NCI-H146 (cell line): ENCODE measurements at regions not wholly inside any gene's neighbourhood (a gene's known extent, or its start where the extent isn't known, plus 50 kb on each side); places are given as distances from the start of the nearest gene placed in this dataset.

ENCODE experiments used
- DNase-seq: peaks from one replicate; lab custom pipeline; 2025; lab: John Stamatoyannopoulos, UW

- DNase-seq = no peak
These were observed 222.8 kb upstream of the NUDT4 start for GRCh38 chr12:93154753-93155480.

- DNase-seq = no peak
These were observed 221.5 kb upstream of the NUDT4 start for GRCh38 chr12:93156086-93156716.

DNA sequence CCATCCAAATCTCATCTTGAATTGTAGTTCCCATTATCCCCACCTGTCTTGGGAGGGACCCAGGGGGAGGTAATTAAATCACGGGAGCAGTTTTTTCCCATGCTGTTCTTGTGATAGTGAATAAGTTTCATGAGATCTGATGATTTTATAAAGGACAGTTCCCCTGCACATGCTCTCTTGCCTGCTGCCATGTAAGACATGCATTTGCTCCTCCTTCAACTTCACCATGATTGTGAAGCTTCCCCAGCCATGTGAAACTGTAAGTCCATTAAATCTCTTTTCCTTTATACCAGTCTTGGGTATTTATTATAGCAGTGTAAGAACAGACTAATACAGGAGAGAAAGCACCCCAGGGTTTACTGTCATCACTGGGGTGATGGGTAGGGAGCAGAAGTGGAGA, 220.4 kb upstream of the NUDT4 start:
- no peak for DNase-seq

DNA sequence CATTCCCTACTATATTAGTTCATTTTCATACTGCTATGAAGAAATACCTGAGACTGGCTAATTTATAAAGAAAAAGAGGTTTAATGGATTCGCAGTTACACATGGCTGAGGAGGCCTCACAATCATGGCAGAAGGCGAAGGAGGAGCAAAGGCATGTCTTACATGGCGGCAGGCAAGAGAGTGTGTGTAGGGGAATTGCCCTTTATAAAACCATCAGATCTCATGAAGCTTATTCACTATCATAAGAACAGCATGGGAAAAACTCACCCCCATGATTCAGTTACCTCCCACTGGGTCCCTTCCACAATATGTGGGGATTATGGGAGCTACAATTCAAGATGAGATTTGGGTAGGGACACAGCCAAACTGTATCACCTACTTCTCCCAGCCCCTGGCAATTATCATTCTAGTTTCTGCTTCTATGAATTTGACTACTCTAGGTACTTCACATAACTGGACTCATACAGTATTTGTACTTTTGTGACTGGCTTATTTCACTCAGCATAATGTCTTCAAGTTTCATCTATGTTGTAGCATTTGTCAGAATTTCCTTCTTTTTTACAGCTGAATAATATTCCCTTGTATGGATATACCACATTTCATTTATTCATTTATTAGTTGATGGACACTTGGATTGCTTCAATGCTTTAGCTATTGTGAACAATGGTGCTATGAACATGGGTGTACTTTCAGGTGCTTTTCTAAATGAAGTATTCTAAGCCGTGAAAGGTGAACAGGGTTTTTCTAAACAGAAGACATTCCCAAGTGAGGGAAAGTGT, 219.5 kb upstream of the NUDT4 start:
- DNase-seq = no peak

GRCh38 chr12:93163260-93164036, 214.3 kb upstream of the NUDT4 start:
- DNase-seq = no peak

- DNase-seq = no peak
These were observed 213.4 kb upstream of the NUDT4 start for GRCh38 chr12:93164103-93164880.

- DNase-seq = no peak
These were observed 212.3 kb upstream of the NUDT4 start for GRCh38 chr12:93165384-93165932.

GRCh38 chr12:93166541-93167307, 211.0 kb upstream of the NUDT4 start:
- no peak for DNase-seq

GRCh38 chr12:93167331-93167730, 210.4 kb upstream of the NUDT4 start:
- DNase-seq = no peak

DNA sequence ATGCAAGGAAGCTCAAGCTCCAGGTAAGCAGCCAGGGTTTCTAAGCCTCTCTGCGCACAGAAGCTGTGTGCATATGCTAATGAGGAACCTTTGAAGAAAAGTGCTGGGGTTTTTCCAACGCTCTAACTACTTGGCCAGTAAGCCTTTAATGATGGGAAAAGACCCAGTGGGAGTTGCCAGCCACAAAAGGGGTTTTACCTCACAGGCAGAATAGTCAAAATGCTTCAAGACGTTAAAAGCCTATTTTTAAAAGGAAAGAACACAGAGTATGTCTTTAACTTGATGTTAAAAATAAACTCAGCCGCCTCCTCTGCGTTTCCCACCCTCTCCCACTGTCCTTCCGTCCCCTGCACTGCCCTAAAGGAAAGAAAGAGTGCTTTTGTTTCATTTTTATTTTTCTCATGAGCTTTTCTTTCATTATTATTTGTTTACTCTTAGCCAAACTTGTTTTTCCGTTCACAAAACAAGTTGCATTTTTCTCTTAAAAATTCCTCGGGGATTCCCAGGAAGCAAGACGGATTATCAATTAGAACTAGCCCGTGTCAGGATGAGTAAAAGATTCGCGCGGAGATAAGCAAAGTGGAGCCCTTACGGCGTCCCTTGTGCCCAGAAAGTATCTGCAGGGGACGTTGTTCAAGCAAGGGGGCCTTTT, 209.8 kb upstream of the NUDT4 start:
- DNase-seq = no peak

DNA sequence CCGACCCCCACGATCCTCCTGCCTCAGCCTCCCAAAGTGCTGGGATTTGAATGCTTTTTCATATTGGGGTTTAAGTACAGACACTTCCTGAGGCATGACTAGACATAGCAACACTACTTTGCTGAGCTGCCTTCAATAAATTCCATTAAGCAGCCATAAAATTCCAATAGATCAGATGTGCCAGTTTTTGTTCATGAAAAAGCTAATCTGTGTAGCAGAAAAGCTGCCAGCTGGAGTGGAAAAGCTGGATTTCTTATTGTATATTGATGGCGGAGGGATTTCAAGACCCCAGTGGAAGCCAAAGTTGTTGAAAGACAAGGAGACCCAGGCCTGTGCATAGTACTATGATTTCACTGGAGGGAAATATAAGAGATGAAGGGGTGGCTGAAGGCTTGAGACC, 209.0 kb upstream of the NUDT4 start:
- DNase-seq = no peak

DNA sequence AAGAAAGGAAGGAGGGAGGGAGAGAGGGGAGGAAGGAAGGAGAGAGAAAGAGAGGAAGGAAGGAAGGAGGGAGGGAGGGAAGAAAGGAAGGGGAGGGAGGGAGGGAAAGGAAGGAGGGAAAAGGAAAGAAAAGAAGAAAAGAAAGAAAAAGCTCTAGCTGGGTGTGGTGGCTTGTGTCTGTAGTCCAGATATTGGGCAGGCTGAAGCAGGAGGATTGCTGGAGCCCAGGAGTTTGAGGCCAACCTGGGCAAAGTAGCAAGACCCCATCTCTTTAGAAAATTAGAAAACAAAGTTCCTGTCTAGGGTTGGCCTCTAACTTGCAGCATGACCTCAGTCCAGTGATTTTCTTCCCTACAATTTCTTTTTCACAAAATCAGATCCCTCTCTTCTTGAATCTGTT, 208.2 kb upstream of the NUDT4 start:
- no peak for DNase-seq

DNA sequence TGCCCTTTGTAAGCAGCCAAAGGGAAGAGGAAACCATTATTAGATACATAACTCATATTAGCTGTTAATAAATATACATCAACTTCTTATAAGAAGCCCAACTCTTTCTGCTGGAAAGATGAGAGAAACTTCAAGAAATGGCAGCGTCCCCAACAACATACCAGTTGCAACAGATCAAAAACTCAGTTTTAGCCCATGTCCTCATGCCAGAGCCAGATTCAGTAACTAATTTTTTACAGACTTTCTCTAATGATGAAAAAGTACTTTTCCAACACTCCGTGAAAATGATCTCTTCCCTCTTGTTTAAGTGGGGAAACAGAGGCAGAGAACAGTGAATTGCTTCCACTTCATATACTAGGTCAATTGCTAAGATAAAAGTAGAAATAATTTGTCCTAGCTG, 206.8 kb upstream of the NUDT4 start:
- DNase-seq = no peak

GRCh38 chr12:93173178-93173957, 204.4 kb upstream of the NUDT4 start:
- no peak for DNase-seq

DNA sequence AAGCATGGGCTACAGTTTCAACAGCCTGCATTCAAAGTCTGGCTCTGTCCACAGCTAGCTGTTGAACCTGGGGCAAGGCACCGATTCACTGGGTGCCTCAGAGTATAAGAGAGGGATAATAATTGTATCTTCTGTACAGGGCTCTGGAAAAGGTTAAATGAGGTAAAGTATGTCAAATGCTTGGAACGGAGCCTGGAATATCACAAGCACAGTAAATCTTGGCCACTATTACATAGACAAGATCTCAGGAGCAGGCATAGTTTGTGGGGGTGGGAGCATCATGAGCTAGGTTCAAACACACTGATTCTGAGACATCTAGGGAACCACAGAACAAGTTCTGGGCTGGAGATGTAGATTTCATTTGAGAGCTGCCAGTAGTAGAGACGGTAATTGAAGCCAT, 203.7 kb upstream of the NUDT4 start:
- DNase-seq = no peak

- no peak for DNase-seq
These were observed 203.3 kb upstream of the NUDT4 start for GRCh38 chr12:93174473-93174872.

- no peak for DNase-seq
These were observed 201.6 kb upstream of the NUDT4 start for GRCh38 chr12:93176165-93176564.

GRCh38 chr12:93176610-93177126, 201.1 kb upstream of the NUDT4 start:
- DNase-seq = no peak
